ENCODE measurements at regions not wholly inside any gene's neighbourhood (a gene's known extent, or its start where the extent isn't known, plus 50 kb on each side); places are given as distances from the start of the nearest gene placed in this dataset.

- DNase-seq (ENCODE audit: low spot score) (no peak), ATAC-seq (ENCODE audit: low FRiP score) (no peak)
- no peak for TF ChIP-seq CTCF (IDR thresholded peaks at IDR 0.05)
These were observed 138.5 kb upstream of the IRX2 start for GRCh38 chr5:2890011-2890410.

- TF ChIP-seq CTCF (IDR thresholded peaks at IDR 0.05) = no peak
- DNase-seq (ENCODE audit: low spot score) (no peak), ATAC-seq (ENCODE audit: low FRiP score) (no peak)
These were observed 137.1 kb upstream of the IRX2 start for GRCh38 chr5:2888520-2889060.

GRCh38 chr5:2887481-2888348, 136.2 kb upstream of the IRX2 start:
- no peak for TF ChIP-seq CTCF (IDR thresholded peaks at IDR 0.05)
- ATAC-seq (ENCODE audit: low FRiP score) = no peak
- no peak for DNase-seq (ENCODE audit: low spot score)

- DNase-seq (ENCODE audit: low spot score) = no peak
- no peak for TF ChIP-seq CTCF (IDR thresholded peaks at IDR 0.05)
- no peak for ATAC-seq (ENCODE audit: low FRiP score)
These were observed 135.1 kb upstream of the IRX2 start for GRCh38 chr5:2886531-2886930.

- TF ChIP-seq CTCF (IDR thresholded peaks at IDR 0.05) = no peak
- ATAC-seq (ENCODE audit: low FRiP score) (no peak), DNase-seq (ENCODE audit: low spot score) (no peak)
These were observed 132.3 kb upstream of the IRX2 start for GRCh38 chr5:2883771-2884170.

GRCh38 chr5:2879701-2880100, 128.2 kb upstream of the IRX2 start:
- ATAC-seq (ENCODE audit: low FRiP score) = no peak
- no peak for TF ChIP-seq CTCF (IDR thresholded peaks at IDR 0.05)
- no peak for DNase-seq (ENCODE audit: low spot score)

- ATAC-seq (ENCODE audit: low FRiP score) = no peak
- DNase-seq (ENCODE audit: low spot score) = no peak
- no peak for TF ChIP-seq CTCF (IDR thresholded peaks at IDR 0.05)
These were observed 126.0 kb upstream of the IRX2 start for GRCh38 chr5:2877522-2877921.
